GM19328 (cell line): ENCODE measurements at regions not wholly inside any gene's neighbourhood (a gene's known extent, or its start where the extent isn't known, plus 50 kb on each side); places are given as distances from the start of the nearest gene placed in this dataset.

Experiments
- ATAC-seq: cut with Tn5 transposase; IDR thresholded peaks from one replicate; pipeline ENCODE4 v1.9.1; 2021; ENCODE audit warnings: mild to moderate bottlenecking, moderate library complexity; ENCODE audit not compliant: unreplicated experiment

DNA sequence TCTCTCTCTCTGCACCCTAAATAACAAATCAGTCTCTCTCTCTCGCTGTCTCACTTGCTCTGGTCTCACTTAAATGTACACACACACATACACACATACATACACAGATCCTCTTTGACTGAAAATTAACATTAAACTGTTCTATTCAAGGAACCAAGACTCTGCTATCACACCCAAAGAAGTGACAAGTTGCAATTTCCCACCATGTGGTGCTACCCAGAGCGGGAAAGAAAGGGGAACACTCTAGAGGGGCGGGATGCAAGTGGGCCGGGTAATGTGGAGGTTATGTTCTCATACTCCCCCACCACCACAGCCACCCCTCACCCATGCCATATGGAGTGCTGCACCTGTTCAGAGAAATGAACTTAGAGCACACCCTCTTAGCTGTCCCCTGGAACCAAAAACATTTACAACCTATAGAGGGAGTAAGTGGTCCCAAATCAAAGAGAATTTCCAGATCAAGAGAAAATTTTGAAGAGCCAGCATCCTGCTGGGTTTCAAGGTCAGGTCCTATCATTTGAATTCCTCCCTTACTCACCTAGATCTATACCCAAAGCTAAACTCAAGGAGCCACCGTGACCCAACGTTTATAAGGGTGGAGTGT, 319.4 kb downstream of the BRINP2 start:
- ATAC-seq: no peak

DNA sequence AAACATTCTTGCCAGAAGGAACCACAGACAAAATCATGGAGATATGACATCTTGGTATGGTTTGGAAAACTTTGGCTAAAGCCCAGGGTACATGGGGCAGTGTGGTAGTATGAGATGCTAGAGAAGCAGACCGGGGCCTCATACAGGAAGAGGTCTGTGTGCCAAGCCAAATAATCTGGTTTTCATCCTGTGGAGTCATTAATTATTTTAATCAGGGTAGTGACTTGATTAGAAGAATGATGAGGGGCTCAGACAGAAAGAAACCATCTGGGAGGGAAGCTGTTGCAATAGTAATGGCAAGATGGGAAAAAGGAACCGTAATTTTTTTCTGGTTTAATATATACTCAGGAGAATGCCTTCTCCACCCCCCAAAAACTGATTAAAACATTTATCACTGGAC, 318.0 kb downstream of the BRINP2 start:
- no peak for ATAC-seq

DNA sequence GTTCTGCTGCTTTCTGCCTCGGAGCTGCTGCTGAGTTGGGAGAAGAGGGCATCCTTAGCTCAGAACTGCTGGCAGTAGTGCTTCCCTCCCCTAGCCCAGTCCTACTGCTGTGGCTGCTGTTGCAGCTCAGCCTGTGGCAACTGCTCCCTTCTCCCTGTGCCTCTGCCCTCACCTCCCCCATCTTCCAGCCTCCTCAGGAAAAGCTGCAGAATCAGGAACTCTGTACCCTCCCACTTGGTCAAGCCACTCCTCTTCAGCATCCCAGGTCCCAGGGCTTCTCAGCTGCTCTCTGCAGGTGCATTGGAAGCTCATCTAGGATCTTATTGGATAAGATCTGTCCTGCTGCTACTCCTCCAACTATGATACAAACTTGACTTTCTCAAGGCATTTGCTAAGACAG, 316.7 kb downstream of the BRINP2 start:
- no peak for ATAC-seq

- ATAC-seq: no peak
Observed at GRCh38 chr1:177480741-177481305, 310.1 kb downstream of the BRINP2 start.

DNA sequence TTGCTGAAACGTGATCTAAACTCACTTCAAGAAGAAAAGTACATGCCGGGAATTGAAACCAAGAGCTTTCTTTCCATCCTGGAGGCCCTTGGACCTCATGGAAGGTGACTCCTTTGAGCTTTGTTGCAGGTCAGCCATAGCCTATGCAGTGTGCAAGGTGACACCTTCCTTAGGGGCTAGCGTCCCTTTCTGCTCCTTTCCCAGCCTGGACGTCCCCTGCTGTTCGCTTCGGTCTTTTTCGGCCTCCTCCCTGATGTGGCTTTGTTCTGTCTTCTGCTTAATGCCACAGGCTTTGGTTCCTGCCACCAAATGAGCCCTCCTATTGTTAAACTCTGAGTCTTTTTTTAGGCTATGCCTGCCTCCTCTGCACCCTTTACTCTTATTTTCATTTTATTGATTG, 308.8 kb downstream of the BRINP2 start:
- ATAC-seq: no peak

DNA sequence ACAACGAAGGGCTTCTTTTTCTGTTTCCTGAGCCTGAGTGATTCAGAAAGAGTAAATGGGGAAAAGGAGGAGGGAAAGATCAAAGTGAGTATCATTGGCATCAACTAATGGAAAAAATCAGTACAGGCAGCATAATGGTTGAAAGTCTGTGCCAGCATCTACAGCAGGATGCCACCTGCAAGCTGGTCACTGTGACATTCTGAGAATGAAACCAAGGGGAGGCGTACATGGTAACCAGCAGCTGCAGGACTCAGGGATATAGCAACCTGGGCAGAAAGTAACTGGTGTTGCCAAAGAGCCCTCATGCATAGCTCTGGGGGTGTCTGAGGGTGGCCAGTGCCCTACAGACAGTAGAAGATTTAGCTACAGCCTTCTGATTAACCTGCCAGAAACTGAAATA, 305.9 kb downstream of the BRINP2 start:
- no peak for ATAC-seq

DNA sequence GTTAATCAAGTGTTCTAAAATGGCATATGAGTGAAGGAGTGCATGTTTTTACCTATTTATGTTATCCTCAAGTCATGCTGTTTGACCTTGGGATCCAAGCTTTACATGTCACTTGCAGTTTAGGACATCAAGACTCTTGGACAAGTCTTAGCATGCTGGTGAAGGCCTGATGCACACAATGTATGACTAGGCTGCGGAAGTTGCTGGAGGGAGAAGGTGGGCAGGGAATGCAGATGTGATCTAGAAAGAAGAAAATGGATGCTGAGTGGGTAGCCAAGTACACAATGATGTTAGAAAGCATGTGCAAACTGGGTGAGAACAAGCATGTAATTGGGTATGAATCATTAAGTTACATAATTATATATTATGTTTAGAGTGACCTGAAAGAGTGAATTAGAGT, 301.8 kb downstream of the BRINP2 start:
- ATAC-seq: no peak

GRCh38 chr1:177471244-177471643, 300.5 kb downstream of the BRINP2 start:
- ATAC-seq: no peak

GRCh38 chr1:177469519-177469918, 298.8 kb downstream of the BRINP2 start:
- no peak for ATAC-seq

- ATAC-seq: no peak
Observed at GRCh38 chr1:177466286-177466685, 295.5 kb downstream of the BRINP2 start.

DNA sequence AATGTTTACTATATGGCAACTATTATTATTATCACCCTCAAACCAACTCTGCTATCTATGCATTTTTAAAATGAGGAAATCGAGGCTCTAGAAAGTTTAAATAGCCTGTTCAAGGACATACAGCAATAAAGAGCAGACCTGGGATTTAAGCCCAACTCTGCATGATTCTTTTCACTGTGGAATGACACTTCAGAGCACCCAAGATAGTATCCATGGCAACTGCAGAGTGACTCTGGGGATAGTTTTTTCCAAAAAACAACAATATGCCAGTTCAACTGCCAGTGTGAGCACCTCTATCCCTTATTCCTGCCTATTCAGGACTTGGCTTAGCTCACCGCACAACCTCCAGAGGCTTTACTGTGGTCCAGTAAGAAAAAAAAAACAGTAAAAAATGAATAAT, 293.9 kb downstream of the BRINP2 start:
- ATAC-seq: no peak

GRCh38 chr1:177451191-177451590, 280.4 kb downstream of the BRINP2 start:
- ATAC-seq: no peak

DNA sequence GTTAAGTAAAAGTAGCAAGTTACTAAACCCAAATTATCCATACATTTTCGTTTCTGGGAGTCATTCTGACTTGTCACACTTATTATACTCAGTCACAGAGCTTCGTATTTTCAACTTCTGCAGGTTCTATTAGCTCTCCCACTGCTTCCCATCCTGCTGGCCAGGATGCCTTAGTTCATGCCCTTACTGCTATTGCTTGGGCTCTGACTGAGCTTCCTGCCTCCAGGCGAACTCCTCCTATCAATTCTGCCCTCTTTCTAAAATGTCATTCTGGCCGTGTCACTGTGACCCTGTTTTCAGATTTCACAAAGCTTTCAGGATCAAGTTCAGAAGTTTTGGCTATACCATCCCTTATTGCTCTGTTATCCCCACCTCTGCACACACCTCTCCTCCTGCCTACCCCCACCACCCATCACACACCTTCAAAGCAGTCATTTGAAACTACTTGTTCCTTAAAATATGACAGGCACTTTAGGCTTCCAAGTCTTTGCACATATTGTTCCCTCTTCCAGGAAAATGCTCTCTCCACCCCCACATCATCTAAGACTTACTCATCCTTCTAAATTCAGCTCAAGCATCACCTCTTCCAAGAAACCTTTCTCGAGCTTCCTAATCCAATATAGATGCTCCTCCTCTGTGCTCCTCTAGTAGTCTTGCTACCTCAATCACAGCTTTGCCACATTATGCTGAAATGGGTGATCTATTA, 278.0 kb downstream of the BRINP2 start:
- no peak for ATAC-seq

DNA sequence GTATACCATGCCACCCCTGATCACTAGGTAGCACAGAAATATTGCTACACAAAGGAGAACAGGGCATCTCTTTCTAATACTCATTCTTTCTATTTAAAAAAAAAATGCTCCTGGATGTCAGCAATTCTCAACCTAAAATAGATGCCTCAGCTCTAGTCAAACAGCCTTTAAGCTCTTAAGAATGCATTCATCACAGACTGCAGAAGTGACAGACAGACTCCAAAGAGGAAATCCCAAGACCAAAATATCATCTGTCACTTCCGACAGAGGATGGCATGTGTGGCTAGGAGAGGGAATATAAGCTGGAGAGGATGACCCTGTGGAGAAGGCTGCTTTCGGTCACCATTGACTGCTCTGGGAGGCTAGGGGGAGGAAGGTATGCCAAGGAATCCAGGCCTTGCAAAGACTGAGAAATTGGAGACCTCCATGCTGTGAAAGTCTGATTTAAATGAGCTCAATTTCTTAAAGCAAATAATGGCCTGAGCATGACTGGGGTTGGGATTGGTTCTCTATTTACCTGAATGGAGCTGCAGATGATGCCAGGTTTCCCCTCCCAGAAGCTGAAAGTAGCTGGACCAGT, 277.4 kb downstream of the BRINP2 start:
- ATAC-seq: no peak

DNA sequence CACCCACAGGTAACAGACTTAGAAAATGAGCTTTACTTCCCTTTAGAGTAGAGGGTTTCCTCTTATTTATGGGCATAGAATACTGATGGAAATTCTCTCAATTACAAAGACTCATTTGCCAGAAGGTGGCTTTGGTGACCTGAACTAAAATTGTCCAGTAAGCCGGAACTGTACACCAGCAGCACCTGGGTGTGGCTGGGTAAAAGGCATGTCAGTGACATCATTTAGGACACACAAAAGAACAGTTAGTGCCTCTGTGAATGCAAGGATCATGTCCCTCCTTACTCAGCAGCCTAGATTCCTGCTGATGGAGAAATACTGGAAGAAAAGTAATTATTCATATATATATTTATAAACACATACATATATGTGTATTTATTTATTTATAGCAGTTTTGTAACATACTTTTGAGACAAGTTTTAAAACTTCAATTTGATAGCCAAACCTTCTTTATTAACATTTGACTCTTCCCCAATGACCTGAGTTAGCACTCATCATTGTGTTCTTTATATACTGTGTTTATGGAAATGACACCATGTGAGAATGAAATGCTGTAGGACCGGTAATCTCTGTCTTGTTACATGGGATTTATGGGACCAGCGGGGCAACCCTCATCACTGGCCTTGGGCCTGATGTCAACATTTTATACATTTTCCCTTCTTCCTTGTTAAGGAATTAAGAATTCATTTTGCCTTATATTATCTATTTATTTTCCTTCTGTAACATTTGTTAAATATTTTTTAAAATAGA, 274.4 kb downstream of the BRINP2 start:
- ATAC-seq: no peak

- no peak for ATAC-seq
Observed at GRCh38 chr1:177443003-177443402, 272.2 kb downstream of the BRINP2 start.

DNA sequence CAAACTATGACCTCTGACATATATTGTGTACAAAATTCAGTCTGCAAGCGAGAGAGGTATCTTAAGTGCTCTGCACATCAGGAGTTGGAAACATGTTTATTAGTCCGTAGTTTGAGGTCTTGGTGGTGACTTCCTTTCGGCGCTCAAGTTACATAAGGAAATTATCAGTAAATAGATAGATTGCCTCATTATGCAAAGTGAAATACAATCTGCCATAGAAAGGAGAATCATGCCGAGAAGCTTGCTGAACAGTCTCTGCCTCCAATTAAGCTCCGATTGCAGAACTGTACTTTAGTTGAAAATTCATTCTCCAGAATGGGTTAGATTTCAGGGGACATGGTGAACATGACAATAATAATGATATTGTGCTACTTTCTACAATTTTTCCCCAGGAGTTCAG, 271.8 kb downstream of the BRINP2 start:
- ATAC-seq: no peak

DNA sequence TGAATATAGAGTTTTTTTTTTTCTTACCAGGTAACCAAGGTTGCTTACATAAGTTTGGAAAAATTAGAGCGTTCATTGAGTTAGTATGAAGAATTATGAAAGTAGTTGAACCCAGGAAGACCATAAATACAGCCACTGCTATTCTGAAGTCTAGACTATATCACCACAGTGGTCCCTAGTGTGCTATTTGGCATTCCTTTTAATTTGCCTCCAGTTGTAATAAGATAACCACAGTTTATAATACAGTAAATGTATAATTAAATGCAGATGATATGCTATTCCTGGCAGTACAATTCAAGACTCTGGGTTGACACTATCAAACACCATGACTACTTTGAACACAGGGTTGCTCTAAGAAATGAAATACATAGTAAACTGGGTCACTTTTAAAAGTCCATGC, 270.5 kb downstream of the BRINP2 start:
- ATAC-seq: no peak

- ATAC-seq: no peak
Observed at GRCh38 chr1:177440821-177441220, 270.1 kb downstream of the BRINP2 start.

DNA sequence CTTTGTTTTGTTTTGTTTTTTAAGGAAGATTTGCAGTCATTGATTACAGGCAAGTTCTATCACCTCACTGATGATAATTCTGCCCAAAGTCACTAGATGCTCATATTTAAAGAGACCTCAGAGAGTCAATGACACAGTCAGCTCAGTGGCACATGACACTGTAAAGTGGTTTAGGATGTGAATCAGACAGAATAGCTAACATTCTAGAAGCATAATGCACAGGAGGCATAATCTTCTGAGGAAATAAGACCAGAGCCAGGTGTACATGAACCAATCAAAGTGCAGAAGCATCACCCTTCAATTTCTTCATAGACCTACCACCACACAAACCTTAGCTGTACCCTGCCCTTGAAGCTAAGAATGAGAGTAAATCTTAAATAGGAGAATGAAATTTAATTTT, 268.5 kb downstream of the BRINP2 start:
- ATAC-seq: no peak

GRCh38 chr1:177435364-177435763, 264.6 kb downstream of the BRINP2 start:
- no peak for ATAC-seq

DNA sequence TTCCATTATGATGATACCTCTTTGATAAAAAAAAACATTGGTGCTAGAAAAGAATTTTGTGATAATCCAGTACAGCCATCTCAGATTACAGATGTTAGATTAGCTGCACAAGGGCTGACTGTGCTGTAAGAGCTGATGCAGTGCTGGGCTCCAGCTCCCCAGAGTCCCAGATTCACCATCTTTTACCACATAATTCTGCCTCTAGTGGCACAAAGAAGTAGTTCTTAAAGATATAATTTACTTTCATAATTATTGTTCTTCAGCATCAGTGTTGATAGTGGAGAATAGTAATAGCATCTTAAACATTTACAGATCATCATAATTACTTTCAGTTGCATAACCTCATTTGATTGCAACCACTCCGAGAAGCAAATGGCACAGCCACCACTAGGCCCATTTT, 262.1 kb downstream of the BRINP2 start:
- ATAC-seq: no peak
